Psoas muscle (tissue), 7 donors: ENCODE measurements at regions not wholly inside any gene's neighbourhood (a gene's known extent, or its start where the extent isn't known, plus 50 kb on each side); places are given as distances from the start of the nearest gene placed in this dataset.

Source experiments
- ATAC-seq, 4 donors: fragments of 200-7000 bp; cut with Tn5 transposase; one replicate each; pipeline ENCODE4 v1.9.1; 2020; ENCODE audit warnings: moderate library complexity in 3 of 4, mild to moderate bottlenecking in 2 of 4
- DNase-seq, 2 donors: peaks; one replicate each; pipeline ENCODE4 v3.0.0-alpha.2; 2020
- H3K27ac ChIP-seq: fragments of 200-600 bp; one replicate; pipeline ENCODE4 v1.8.0; 2022
- H3K27me3 ChIP-seq, 3 donors: fragments of 200-600 bp in 1 of 3; one replicate each; pipeline versions ENCODE4 v1.6.1 to v1.8.0; 2013 to 2022; ENCODE audit warnings: low read length in 2 of 3, mild to moderate bottlenecking in 2 of 3, moderate library complexity in 1 of 3; ENCODE audit not compliant: insufficient read depth in 3 of 3
- H3K36me3 ChIP-seq, 2 donors: fragments of 200-600 bp in 1 of 2; one replicate each; pipeline versions ENCODE4 v1.6.1 to v1.8.0; 2013 to 2022; ENCODE audit warnings: low read depth in 1 of 2, mild to moderate bottlenecking in 1 of 2, moderate library complexity in 1 of 2; ENCODE audit not compliant: insufficient read depth in 1 of 2
- H3K4me1 ChIP-seq: fragments of 200-600 bp; one replicate; pipeline ENCODE4 v1.8.0; 2022
- H3K4me3 ChIP-seq: fragments of 200-600 bp; one replicate; pipeline ENCODE4 v1.8.0; 2022; ENCODE audit warnings: mild to moderate bottlenecking
- H3K9me3 ChIP-seq: fragments of 200-600 bp; one replicate; pipeline ENCODE4 v1.8.0; 2022
- CTCF ChIP-seq: fragments of 200-600 bp; IDR thresholded peaks from one replicate; pipeline ENCODE4 v1.8.0; 2022; ENCODE audit warnings: antibody characterized with exemption
- WGBS, 3 donors: extraction: QIAGEN DNeasy Blood & Tissue Kit; methylation state at CpG; one replicate each; pipeline versions ENCODE4 v1.1.6 to v1.1.7; 2013; 5-methylcytosine and 5-hydroxymethylcytosine counted together
- intact Hi-C, 2 donors: fragments of 100-400 bp; cut with DNase I; formaldehyde crosslinking; loops; one replicate each; pipeline versions ENCODE4 v1.11.0 to v1.14.2; 2022
- donor health status: healthy with polysubstance abuse.
- donor health status: DM: no; HTN: no; CAD: no; lungs with moderate emphysema.
- donor health status: Bipolar disorder and iron deficiency.
- donor health status: healthy.
- donor health status: DM: yes; HTN: yes; CAD: no.
- donor health status: DM: no; HTN: no; CAD: no.
- donor health status: DM: yes; HTN: yes; CAD: no.

GRCh38 chr5:43996221-43996620 lies 393.0 kb downstream of the FGF10 start:
- WGBS, 3 donors = 86 to 90% (median 87%) methylated on average over 2 of the region's 2 CpGs
- Histone ChIP-seq H3K4me3 (no peak overlapping the region), H3K4me1 (no peaks in the 10 kb centered on the region), H3K9me3 (no peaks in the 10 kb centered on the region), H3K36me3 (no peaks in the 10 kb centered on the region), H3K27ac (no peak overlapping the region), H3K27me3 (no peaks in the 10 kb centered on the region)
- no peak for ATAC-seq
- no peak for DNase-seq
- intact Hi-C loops = no loop called here
- no peak for TF ChIP-seq CTCF

- intact Hi-C loops = no loop called here
- WGBS, 3 donors = 71 to 74% (median 72%) methylated on average over 3 of the region's 3 CpGs
- H3K4me3 ChIP-seq = no peak overlapping the region
- no peak overlapping the region for H3K27ac ChIP-seq
- DNase-seq (no peak), ATAC-seq (no peak)
- TF ChIP-seq CTCF = no peak
- no peaks in the 10 kb centered on the region for H3K27me3 ChIP-seq
- H3K36me3 ChIP-seq = no peaks in the 10 kb centered on the region
- H3K9me3 ChIP-seq = no peaks in the 10 kb centered on the region
- H3K4me1 ChIP-seq = no peaks in the 10 kb centered on the region
These were observed 391.4 kb downstream of the NNT start for GRCh38 chr5:43994352-43994708.

- intact Hi-C loops = no loop called here
These were observed 390.8 kb downstream of the NNT start for GRCh38 chr5:43993634-43994351.

GRCh38 chr5:43985411-43985810 lies 382.4 kb downstream of the NNT start:
- no peak overlapping the region for H3K4me3 ChIP-seq
- no peak for DNase-seq
- no peaks in the 10 kb centered on the region for H3K9me3 ChIP-seq
- no peak overlapping the region for H3K27ac ChIP-seq
- intact Hi-C loops = no loop called here
- WGBS, 3 donors = 49 to 65% (median 55%) methylated on average over 3 of the region's 3 CpGs
- H3K4me1 ChIP-seq = no peaks in the 10 kb centered on the region
- ATAC-seq = no peak
- no peaks in the 10 kb centered on the region for H3K27me3 ChIP-seq
- no peaks in the 10 kb centered on the region for H3K36me3 ChIP-seq
- no peak for TF ChIP-seq CTCF

More at GRCh38 chr5:43993634-43994351, 390.8 kb downstream of the NNT start:
- no peaks in the 10 kb centered on the region for H3K36me3 ChIP-seq
- no peaks in the 10 kb centered on the region for H3K4me1 ChIP-seq
- H3K27me3 ChIP-seq = no peaks in the 10 kb centered on the region
- 59 to 64% (median 62%) methylated on average over 9 of the region's 9 CpGs for WGBS, 3 donors
- H3K9me3 ChIP-seq = no peaks in the 10 kb centered on the region
- no peak for DNase-seq
- no peak for TF ChIP-seq CTCF
- H3K4me3 ChIP-seq = no peak overlapping the region
- H3K27ac ChIP-seq = no peak overlapping the region
- no peak for ATAC-seq

GRCh38 chr5:43981556-43981955 lies 378.6 kb downstream of the NNT start:
- no peaks in the 10 kb centered on the region for H3K27me3 ChIP-seq
- no peak overlapping the region for H3K4me3 ChIP-seq
- H3K9me3 ChIP-seq = peaks cover 6% of the 10 kb centered on the region
- H3K27ac ChIP-seq = no peak overlapping the region
- no peaks in the 10 kb centered on the region for H3K4me1 ChIP-seq
- 68 to 76% (median 72%) methylated on average over 8 of the region's 8 CpGs for WGBS, 3 donors
- ATAC-seq (no peak), DNase-seq (no peak)
- no peaks in the 10 kb centered on the region for H3K36me3 ChIP-seq
- intact Hi-C loops = no loop called here
- TF ChIP-seq CTCF = no peak
